ENCODE measurements at regions not wholly inside any gene's neighbourhood (a gene's known extent, or its start where the extent isn't known, plus 50 kb on each side); places are given as distances from the start of the nearest gene placed in this dataset.

GRCh38 chr4:132383571-132384199, 765.4 kb upstream of the PCDH10 start:
- H3K27me3 Mint-ChIP-seq (ENCODE audit: low read depth), result no peaks in the 10 kb centered on the region
- H3K4me2 ChIP-seq (ENCODE audit: insufficient read depth, insufficient read length, low read length), result no peak overlapping the region
- no peak for DNase-seq

More at GRCh38 chr4:132383571-132384199, 765.4 kb upstream of the PCDH10 start:
- 0 out of 7 replicates have a peak, but pooled peaks cover 0 to under 1% (median 0%) of the 10 kb centered on the region in 3 experiments for H3K36me3 Mint-ChIP-seq (ENCODE audit: insufficient read depth in 1 of 3, low read depth in 3 of 3)
- H2BK5ac ChIP-seq (ENCODE audit: insufficient read length, low read length), result no peak overlapping the region
- H3K56ac ChIP-seq (ENCODE audit: insufficient read length, low read depth, low read length), result no peak overlapping the region
- no peak overlapping the region for H4K91ac ChIP-seq (ENCODE audit: insufficient read length, low read depth, low read length)
- no peaks in the 10 kb centered on the region for H3K9me3 ChIP-seq (ENCODE audit: control insufficient read depth, low read depth, low read length)
- no peak for TF ChIP-seq CTCF (conservative IDR thresholded peaks at IDR 0.05)
- H2BK120ac ChIP-seq (ENCODE audit: low read depth, low read length, poor library complexity, severe bottlenecking), result no peak overlapping the region
- no peaks in the 10 kb centered on the region for H3K79me1 ChIP-seq (ENCODE audit: insufficient read depth, low read depth, low read length, poor library complexity, severe bottlenecking)
- H3K4me3 Mint-ChIP-seq, result no peak overlapping the region
- H3K23me2 ChIP-seq (ENCODE audit: insufficient read length, low read depth, low read length, poor library complexity, severe bottlenecking), result no peaks in the 10 kb centered on the region
- H2BK15ac ChIP-seq (ENCODE audit: low read depth, low read length), result no peak overlapping the region
- no peak overlapping the region for H3K23ac ChIP-seq (ENCODE audit: insufficient read length, low read depth, low read length)
- H2BK12ac ChIP-seq (ENCODE audit: insufficient read length, low read depth, low read length), result no peak overlapping the region
- H4K20me1 ChIP-seq (ENCODE audit: control insufficient read depth, insufficient read depth, insufficient read length), result no peaks in the 10 kb centered on the region
- no peaks in the 10 kb centered on the region for H3K79me2 ChIP-seq (ENCODE audit: insufficient read depth, low read length)
- no peak overlapping the region for H4K5ac ChIP-seq (ENCODE audit: insufficient read length, low read depth, low read length)
- peaks cover 0 to under 1% of the 10 kb centered on the region in 2 experiments; a peak in 2 of 5 replicates for H3K9me3 Mint-ChIP-seq
- no CpG with 5 or more reads among the region's 1 CpG for WGBS (ENCODE audit: extremely low coverage, insufficient read length, low lambda C conversion rate)
- no peak overlapping the region for H2BK20ac ChIP-seq (ENCODE audit: low read depth, low read length, poor library complexity, severe bottlenecking)
- H3K27ac Mint-ChIP-seq, result no peak overlapping the region
- H3K4me1 ChIP-seq (ENCODE audit: insufficient read depth, low read length), result no peaks in the 10 kb centered on the region
- H3K27me3 ChIP-seq (ENCODE audit: insufficient read depth, low read length), result no peaks in the 10 kb centered on the region
- no peak overlapping the region for H3K18ac ChIP-seq (ENCODE audit: insufficient read length, low read depth, low read length)
- no peak overlapping the region for H3K27ac ChIP-seq (ENCODE audit: insufficient read length, low read depth, low read length)
- no peaks in the 10 kb centered on the region for H3K4me1 Mint-ChIP-seq
- H3K14ac ChIP-seq (ENCODE audit: insufficient read depth, low read length), result no peak overlapping the region
- no peak overlapping the region for H3T11ph ChIP-seq (ENCODE audit: low read length)
- no peak overlapping the region for H4K8ac ChIP-seq (replicated peaks; ENCODE audit: insufficient read length, low read depth, low read length)
- H2AK5ac ChIP-seq (ENCODE audit: insufficient read length, low read length), result no peak overlapping the region
- no peak overlapping the region for H2AFZ ChIP-seq (ENCODE audit: low read length)
- H3K9ac ChIP-seq (ENCODE audit: extremely low read depth, insufficient read length, low read length), result no peak overlapping the region
- H3K4ac ChIP-seq (ENCODE audit: low read depth, low read length), result no peak overlapping the region
